ENCODE measurements at regions not wholly inside any gene's neighbourhood (a gene's known extent, or its start where the extent isn't known, plus 50 kb on each side); places are given as distances from the start of the nearest gene placed in this dataset.

GRCh38 chr4:23366557-23366906 lies 523.3 kb downstream of the PPARGC1A start:
- Histone ChIP-seq H3K79me1 (ENCODE audit: insufficient read depth, low read depth, low read length, poor library complexity, severe bottlenecking) (no peaks in the 10 kb centered on the region), H4K20me1 (ENCODE audit: control insufficient read depth, insufficient read depth, insufficient read length) (no peaks in the 10 kb centered on the region), H3K23ac (ENCODE audit: insufficient read length, low read depth, low read length) (no peak overlapping the region), H3K23me2 (ENCODE audit: insufficient read length, low read depth, low read length, poor library complexity, severe bottlenecking) (no peaks in the 10 kb centered on the region), H3K4me1 (ENCODE audit: insufficient read depth, low read length) (peaks cover under 1% of the 10 kb centered on the region; the same call in 1 of the 2 replicates), H4K8ac (replicated peaks; ENCODE audit: insufficient read length, low read depth, low read length) (no peak overlapping the region), H2BK15ac (ENCODE audit: low read depth, low read length) (no peak overlapping the region), H2BK120ac (ENCODE audit: low read depth, low read length, poor library complexity, severe bottlenecking) (no peak overlapping the region), H3K4ac (ENCODE audit: low read depth, low read length) (no peak overlapping the region), H3K18ac (ENCODE audit: insufficient read length, low read depth, low read length) (no peak overlapping the region), H2BK20ac (ENCODE audit: low read depth, low read length, poor library complexity, severe bottlenecking) (no peak overlapping the region), H4K91ac (ENCODE audit: insufficient read length, low read depth, low read length) (no peak overlapping the region), H3K27ac (ENCODE audit: insufficient read length, low read depth, low read length) (no peak overlapping the region), H3K4me2 (ENCODE audit: insufficient read depth, insufficient read length, low read length) (no peak overlapping the region), H3K9me3 (ENCODE audit: control insufficient read depth, low read depth, low read length) (no peaks in the 10 kb centered on the region), H3K79me2 (ENCODE audit: insufficient read depth, low read length) (no peaks in the 10 kb centered on the region), H2AK5ac (ENCODE audit: insufficient read length, low read length) (no peak overlapping the region), H2AFZ (ENCODE audit: low read length) (no peak overlapping the region), H2BK12ac (ENCODE audit: insufficient read length, low read depth, low read length) (no peak overlapping the region), H3T11ph (ENCODE audit: low read length) (no peak overlapping the region), H4K5ac (ENCODE audit: insufficient read length, low read depth, low read length) (no peak overlapping the region), H3K56ac (ENCODE audit: insufficient read length, low read depth, low read length) (no peak overlapping the region), H3K14ac (ENCODE audit: insufficient read depth, low read length) (no peak overlapping the region), H2BK5ac (ENCODE audit: insufficient read length, low read length) (no peak overlapping the region), H3K9ac (ENCODE audit: extremely low read depth, insufficient read length, low read length) (no peak overlapping the region), H3K27me3 (ENCODE audit: insufficient read depth, low read length) (no peaks in the 10 kb centered on the region; the same call in 1 of the 2 replicates)
- Mint-ChIP-seq H3K4me1 (peaks cover 6 to 7% of the 10 kb centered on the region in 2 experiments), H3K36me3 (ENCODE audit: insufficient read depth in 1 of 3, low read depth in 3 of 3) (no peaks in the 10 kb centered on the region), H3K4me3 (no peak overlapping the region), H3K27ac (no peak overlapping the region), H3K27me3 (ENCODE audit: low read depth) (no peaks in the 10 kb centered on the region; the same call in 1 of the 2 replicates), H3K9me3 (no peaks in the 10 kb centered on the region)
- TF ChIP-seq, protein P1, sequence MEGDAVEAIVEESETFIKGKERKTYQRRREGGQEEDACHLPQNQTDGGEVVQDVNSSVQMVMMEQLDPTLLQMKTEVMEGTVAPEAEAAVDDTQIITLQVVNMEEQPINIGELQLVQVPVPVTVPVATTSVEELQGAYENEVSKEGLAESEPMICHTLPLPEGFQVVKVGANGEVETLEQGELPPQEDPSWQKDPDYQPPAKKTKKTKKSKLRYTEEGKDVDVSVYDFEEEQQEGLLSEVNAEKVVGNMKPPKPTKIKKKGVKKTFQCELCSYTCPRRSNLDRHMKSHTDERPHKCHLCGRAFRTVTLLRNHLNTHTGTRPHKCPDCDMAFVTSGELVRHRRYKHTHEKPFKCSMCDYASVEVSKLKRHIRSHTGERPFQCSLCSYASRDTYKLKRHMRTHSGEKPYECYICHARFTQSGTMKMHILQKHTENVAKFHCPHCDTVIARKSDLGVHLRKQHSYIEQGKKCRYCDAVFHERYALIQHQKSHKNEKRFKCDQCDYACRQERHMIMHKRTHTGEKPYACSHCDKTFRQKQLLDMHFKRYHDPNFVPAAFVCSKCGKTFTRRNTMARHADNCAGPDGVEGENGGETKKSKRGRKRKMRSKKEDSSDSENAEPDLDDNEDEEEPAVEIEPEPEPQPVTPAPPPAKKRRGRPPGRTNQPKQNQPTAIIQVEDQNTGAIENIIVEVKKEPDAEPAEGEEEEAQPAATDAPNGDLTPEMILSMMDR (conservative IDR thresholded peaks at IDR 0.05) = no peak
- DNase-seq = no peak
- no CpG with 5 or more reads among the region's 1 CpG for WGBS (ENCODE audit: extremely low coverage, insufficient read length, low lambda C conversion rate)
